ENCODE measurements at regions not wholly inside any gene's neighbourhood (a gene's known extent, or its start where the extent isn't known, plus 50 kb on each side); places are given as distances from the start of the nearest gene placed in this dataset.

DNA sequence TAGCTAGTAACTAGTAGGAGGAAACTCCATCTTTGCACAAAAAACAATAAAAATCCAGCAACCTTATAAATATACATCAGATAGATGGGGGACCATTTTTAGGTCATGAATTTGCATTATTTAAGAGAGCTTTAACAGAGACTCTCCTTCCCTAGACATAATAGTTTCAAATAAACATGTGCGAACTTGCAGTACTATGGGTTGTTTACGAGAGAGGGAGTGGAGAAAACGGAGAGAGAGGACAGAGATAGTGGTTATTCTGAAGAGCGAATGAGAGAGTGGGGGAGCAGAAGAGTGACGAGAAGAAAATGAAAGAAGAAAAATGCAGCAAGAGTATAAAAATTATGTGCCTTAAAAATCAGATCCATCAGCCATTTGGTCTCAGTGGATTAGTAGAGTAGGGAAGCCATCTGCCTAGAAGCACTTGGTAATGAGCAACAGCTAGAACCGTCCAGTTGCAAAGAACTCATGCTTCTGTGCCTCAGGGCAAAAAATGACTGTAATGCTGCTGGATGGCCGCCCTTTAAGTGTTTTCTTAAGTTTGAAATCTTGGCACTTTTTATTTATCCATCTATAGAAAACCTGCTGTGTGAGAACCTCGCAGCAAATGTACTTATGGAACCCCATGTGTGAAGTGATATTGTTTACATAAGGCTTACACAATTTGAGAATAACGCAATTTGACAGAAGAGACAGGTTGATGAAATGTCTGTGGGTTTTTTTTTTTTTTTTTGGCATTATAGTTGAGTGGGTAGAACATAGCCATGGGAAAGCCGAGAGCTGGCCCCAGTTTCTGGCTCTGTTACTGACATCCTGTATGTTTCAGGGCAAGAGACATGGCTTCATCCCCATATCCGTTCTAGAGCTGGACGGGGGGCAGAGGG lies 95.6 kb upstream of the ZNF608 start:
- DNase-seq: no peak

DNA sequence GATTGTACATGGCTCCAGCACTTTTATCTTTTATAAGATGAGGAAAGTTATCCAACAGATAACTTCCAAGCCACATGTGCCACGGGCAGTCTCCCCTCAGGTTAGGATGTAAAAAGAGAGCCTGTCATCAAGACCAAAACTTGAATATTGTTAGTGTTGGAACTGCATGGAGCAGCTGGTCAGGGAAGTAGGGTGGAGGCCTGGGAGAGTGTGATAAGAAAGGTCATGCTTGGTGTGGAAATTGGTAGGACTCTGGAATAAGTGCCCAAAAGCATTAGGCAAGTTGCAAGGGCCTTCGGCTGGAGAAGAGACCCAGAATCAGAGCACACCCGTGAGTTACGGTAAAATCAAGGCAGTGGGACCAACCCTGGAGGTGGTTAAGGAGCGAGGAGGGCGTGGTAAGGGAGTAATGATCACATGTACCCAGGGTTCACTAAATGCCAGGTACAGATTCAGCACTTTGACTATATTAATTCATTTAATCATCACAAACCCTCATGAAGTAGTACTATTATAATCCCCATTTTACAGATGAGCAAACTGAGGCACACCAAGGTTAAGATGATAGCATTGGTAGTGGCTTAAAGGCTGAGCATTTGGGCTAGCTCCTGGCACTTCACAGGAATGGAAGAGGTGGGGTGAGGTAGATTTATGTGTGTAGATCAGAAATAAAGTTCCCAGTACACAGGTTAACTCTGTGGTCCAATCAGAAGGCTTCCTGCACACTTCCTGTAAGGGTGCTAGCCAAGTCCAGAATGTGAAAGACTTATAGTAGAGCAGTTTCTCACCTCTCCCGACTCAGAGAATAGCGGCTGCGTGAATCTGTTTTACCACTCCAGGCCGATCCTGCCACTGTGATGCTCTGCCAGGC lies 96.5 kb upstream of the ZNF608 start:
- no peak for DNase-seq

DNA sequence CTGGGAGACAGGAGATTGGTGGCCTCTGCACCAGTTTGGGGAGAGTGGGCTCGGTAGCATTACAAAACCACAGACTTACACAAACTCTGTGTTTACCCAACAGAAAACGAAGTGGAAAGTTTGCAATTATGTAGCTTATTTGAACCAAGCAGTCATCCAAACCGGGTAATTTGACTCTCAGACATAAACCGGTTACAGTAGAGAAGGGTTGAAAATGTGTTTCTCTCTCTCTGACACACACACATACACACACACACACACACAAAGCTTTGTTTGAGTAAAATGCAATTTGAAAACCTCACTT lies 97.1 kb upstream of the ZNF608 start:
- DNase-seq: no peak

DNA sequence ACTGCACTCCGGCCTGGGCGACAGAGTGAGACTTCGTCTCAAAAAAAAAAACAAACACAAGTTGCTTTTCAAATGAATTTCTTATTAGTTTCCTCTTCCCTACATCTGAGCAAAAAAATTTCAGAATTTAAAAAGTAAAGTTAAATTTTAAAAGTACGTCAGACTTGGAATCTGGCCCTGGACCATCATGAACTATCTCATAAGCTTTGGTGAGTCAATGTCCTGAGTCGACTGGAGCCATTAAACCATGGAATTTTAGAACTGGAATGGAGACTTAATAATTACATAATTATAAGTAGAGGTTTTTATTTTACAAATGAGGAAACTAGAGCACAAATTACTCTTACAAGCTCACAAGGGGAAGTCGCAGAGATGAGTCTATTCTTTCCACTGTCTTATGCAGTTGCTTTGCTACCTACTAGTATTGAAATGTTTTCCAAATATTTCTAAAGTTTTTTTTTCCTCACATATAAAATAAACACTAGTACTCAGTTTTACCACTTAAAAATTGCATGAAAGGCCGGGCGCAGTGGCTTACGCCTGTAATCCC lies 98.0 kb upstream of the ZNF608 start:
- DNase-seq: no peak

DNA sequence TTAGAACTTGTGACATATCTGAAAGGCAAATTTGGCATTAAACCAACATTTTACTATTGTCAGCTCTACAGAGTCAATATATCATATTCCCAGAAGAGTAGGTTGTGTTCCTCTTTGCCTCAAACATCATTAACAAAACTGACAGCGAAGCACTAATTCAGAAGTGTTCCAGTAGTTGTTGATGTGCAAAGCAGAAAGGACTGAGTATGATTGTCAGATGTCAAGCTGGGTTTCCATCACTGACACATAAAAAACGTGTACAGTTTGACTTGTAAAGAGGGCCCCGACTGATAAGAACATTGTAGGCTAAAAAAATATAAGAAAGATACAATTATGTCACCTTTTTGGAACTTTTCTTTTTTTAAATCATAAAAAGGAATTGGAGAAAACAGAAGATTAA lies 101.5 kb upstream of the ZNF608 start:
- DNase-seq: no peak

DNA sequence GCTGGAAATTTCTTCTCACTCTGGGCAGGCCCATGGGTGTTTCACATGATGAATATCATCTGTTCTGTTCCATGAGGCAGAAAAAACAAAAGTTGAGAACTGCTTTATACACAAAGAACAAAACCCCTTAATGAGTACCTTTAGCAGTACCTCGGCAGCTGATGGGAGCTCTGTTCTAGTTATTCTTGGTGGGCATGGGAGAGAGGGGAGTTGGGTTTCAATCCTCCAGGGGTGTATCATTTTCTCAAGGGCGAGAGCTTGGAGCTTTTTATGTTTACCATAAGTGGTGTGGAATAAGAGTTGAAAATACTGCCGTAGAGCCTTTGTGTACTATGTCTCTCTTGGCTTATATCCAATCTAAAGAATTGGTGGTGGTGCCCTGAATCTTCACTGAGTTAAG lies 103.3 kb upstream of the ZNF608 start:
- no peak for DNase-seq

DNA sequence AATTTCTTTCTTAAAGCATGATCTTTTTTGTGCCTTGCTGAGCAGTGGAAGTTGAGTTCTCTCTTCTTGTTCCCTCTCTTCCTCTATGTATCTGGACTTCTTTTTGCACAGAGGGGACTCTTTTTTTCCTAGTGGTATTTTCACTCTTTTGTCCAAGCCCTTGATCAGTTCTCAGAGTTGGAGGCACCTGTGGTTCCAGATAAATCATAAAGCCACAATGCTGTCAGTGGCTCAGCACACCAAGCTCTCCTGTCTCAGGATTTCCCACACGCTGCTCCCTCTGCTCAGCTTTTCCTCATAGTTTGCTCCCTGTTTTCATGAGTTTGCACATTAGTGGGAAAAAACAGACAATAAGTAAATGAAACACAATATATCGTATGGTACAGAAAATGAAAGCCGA lies 110.3 kb upstream of the ZNF608 start:
- no peak for DNase-seq

DNA sequence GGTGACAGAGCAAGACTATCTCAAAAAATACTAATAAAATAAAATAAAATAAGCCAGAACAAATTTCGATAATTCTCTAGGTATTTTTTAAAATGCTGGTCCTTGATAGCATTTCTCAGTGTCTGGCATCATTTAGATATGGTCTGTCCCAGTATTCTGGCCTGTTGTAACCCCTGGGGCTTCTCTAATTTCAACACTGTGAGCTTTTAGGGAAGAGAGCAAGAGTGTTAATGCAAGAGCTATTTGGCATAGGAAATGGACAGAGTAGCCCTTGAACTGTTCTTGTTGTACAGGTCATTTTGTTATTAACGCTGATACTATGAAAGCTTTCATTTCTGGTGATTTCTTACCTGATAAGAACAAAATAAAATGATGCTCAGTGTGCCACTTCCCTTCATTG lies 112.2 kb upstream of the ZNF608 start:
- DNase-seq: no peak

DNA sequence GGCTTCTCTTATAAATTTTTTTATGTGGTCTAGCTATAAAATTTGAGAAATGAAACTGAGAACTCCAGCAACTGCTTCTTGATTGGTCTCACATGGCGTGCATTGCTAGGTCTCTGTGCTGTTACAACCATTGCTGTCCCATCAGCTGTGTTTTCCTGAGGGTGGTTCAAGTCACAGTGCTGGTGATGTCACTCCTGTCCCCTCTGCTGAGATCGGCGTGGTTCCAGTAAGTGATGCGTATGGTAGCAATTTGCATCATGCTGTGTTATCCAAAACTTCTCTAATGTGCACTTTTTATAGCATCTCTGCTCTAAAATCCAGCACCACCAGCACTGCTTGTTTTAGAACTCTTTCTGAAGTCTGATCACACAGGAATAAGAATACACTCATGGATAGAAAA lies 112.6 kb upstream of the ZNF608 start:
- no peak for DNase-seq

DNA sequence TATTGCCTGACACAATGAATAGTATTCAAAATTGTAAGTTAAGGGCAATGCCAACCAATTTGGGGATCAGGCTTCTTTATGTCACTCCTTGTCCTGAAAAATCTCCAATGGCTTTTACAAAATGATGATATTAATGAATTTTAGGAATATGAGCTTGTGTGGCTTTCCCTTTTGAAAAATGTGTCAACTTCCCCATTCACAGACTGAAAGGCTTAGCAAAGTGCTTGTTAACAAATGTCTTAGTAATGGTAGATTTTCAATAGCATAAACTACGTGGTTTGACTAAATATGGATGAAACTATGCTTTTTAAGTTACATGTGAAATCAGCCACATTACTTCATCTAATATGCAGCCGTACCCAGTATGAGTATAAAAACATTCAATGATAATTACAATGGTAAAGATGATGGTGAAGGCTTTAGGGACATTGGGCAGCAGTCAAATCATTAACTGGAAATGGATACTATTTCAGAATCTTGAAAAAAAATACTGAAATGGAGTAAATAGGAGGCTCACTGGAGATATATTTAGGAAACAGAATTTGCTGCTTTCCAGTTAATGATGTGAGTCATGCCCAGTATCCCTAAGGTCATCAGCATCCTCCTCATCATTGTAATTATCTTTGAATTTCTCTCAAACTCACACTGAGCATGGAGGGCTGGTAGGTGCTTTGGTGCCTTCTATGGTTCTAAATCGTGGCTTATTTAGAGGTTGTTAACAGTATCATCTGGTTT lies 113.3 kb upstream of the ZNF608 start:
- DNase-seq: no peak

DNA sequence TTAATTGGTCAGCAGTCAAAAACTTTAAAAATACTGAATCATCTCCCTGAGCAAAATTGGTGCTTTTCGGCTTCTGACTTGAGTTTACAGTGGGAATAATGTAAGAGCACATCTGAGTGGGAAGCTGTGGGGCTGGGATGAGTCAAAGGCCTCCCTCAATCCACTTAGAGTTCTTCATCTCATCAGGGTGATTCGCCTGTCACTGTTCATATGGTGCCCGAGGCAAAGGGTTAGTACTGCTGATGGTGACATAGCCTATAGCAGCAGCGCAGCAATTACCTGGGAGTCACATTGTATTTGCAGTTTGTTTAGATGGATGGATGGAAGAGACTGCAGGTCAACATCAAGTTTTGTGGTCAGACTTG lies 113.8 kb upstream of the ZNF608 start:
- no peak for DNase-seq

DNA sequence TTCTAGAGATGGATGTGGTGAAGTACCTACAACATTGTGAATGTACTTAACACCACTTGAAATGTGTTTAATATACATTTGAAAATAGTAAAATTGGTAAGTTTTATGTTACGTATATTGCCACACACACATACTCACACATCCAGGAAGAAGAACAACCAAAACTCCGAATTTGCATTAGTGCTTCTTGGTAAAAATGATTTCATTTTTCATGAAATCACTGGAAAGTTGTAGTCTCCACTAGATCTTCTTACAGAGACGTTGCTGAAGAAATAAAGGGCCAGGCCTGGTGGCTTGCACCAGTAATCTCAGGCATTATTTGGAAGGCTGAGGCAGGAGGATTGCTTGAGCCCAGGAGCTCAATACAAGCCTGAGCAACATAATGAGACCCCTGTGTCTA lies 118.6 kb upstream of the ZNF608 start:
- no peak for DNase-seq

DNA sequence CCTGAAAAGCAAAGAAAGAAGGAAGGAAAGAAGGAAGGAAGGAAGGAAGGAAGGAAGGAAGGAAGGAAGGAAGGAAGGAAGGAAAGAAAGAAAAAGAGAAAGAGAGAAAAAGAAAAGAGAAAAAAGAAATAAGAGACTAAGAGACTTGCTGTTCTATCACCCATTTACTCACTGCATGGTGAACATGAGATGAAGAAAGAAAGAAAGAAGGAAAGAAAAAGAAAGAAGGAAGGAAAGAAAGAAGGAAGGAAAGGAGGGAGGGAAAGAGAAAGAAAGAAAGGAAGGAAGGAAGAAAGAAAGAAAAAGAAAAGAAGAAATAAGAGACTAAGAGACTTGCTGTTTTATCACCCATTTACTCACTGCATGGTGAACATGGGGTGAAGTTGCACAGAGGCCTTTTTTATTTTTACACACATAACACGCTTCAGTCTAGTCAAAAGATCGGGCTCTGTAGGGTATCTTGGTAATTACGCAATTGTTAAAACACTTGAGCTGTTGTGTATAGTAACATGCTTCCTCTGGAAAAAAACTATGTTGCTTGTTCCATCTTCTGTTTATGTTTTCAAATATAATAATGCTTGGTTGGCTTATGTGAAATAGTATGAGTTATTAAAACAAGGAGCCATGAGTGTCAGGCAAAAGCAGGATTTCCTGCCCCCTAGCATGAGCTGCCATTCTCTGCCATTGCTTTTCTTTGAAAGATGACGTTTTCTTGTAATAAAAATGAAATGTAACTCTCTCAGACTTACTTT lies 119.3 kb upstream of the ZNF608 start:
- DNase-seq: no peak

DNA sequence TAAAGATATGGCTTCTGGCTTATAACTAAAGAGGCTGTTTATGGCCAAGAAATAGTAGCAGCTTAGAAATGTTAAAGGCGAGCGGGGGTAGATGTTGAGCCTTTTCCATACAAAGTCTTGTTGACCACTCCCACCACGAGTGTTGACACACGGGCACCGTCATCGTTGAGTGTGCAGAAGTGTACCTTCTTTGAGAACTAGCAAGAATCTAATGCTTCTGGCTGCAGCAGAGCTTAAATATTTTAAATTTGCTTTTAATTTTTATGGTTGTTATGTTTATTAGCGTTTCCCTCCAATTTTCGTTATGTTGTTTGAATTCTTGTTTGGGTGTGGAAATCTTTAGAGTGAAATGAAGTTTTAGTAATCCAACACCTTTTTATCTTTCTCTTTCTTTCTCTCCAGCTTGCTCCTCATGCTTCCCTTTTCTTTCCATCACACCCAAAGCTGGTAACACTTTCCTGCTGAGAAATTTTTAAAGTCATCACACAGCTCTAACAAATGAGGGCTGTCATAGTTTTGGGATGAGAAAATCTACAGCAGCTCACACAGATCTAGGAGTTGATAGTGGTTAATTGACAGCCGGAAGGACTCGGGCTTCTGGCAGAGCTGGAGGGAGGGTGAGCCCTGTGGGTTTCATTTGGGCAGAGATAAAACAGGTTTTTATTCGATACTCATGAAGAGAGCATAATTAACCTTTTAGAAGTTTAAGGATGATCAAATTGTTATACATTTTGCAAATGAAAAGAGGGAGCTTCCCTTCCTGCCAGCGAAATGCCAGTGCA lies 120.1 kb upstream of the ZNF608 start:
- DNase-seq: no peak

DNA sequence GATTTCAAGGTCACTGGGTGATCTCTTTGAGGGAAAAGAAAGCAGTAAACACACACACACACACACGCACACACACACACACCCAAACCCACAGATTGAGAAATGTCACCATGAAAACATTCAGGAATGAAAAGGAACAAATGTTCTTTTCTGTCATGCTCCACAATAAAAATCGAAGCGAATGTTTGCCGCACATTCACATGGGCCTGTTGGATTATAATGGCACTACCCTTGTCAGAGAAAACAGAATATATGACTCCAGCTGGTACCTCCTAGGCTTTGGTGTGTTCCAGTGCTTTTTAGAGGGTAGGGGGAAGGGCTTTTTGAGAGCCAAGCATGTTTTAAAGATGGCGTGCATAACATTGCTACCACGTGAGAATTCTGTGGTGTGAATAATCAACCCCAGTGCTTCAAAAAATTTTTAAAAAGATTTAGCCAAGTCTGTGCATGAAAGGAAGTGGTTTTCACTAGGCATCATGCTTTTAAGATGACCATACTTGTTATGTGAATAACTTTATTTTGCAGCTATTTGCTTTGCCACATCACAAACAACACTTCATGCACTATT lies 120.8 kb upstream of the ZNF608 start:
- no peak for DNase-seq

DNA sequence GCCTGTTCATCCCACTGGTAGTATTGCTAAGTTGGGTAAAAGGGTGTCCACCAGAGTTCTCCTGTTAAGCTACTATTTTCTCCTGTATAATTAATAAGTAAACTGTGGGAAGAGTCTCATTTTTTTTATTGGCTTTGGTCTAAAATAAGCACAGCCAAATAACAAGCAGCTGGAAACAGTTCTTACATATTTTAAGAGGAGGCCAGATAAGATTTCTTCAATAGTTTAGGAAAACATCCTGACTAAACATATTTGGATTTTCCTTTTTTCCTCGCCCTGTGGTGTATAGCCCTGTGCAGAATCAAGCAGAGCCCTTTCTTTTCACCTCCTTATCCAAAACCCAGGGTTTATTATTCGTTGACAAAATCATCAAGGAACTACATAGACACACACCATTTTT lies 122.2 kb upstream of the ZNF608 start:
- no peak for DNase-seq

DNA sequence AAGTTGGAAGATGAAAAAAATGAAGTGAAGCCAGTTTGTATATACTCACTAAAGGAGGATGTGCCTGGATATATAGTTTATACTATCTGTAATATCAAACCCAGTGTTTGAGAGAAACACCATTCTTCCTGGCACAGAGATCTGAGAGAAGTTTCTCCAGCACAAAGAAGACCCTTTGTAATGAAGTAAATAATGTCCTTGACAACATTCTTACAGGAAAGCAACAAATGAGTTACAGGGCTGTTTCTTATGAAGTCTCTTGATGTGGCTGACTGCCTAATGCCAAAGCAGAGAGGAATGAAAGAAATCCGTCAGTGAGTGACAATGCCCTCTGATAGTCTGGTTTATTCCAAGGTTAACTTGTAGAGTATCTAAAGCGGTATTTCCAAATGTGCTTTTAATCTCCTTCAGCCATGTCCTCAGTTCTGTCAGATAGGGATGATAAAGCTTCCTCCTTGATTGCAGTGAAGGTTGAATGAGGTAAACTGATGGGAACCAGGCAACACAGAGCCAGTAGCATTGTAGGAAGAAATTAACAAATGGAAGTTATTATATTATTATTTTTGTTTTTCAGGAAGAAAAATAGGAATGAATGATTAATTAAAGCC lies 123.1 kb upstream of the ZNF608 start:
- DNase-seq: no peak

DNA sequence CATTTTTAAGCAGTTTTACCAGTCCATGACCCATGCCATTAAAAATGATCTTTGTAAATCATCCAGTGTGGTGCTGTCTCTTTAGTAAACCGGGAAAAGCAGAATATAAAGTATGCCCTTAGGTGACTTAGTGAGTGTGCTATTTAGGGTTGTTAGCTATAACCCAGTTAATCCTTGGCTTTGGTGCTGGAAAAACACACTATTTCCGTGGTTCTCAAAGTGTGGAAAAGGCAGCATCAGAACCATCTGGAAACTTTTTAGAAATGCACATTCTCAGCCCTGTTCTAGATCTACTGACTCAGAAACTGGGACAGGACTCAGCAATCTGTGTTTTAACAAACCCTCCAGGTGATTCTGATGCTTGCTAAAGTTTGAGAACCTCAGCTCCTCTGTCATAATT lies 123.6 kb upstream of the ZNF608 start:
- no peak for DNase-seq

DNA sequence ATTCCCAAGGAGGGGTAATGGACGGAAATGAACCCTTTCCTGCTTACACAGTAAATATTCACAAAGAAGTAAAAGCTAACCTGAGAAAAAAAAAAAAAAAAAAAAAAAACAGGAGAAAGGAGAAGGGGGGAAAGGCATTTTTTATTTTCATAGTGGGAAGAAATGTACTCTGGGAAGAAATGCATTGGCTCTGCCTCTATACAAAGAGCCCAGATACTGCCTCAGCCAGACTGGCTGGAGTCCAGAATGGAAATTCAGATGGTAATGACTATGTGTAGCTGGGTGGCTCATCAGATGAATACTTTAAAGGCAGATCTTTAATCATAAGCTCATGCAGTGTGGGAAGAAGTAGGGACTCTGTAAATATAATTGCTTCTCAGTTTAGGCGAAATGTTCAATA lies 124.9 kb upstream of the ZNF608 start:
- no peak for DNase-seq

DNA sequence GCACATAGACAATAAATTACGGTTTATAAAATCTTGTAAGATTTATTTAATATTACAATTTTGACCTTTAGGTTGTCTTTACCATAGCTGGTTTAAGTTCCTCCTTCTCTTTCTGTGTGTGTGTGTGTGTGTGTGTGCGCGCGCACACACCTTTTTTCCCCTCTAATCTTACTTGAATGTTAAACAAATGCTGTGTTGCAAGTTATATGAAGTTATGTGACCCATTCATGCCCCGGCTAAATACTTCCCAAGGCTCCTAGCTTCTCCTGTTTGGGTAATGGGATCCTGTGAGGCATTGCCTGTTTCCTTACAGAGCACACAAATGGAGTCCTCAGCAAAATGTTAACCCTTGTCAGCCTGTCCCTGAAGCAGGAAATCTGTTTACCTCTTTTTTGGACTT lies 125.6 kb upstream of the ZNF608 start:
- DNase-seq: no peak

DNA sequence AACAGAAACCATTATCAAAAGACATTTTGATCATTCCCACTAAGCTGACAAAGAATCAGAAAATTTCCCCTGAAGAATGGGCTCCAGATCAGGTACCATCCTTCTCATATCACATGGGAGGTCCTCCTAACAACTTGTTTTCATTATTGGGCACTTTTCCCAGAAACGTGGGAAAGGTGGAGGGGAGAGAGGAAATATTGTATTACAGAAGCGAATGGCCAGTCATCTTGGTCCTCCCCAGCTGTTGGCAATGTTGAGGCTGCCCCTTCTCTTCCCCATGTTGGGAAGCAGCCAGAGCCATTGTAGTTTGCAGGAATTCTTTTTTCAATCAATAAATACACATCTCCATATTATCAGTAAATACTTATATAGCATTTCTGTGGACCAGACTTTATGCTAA lies 126.2 kb upstream of the ZNF608 start:
- DNase-seq: no peak

All from central memory CD4-positive, alpha-beta T cell (primary cell).